Right lobe of liver (tissue), 6 donors: ENCODE measurements at regions not wholly inside any gene's neighbourhood (a gene's known extent, or its start where the extent isn't known, plus 50 kb on each side); places are given as distances from the start of the nearest gene placed in this dataset.

Experiments
- ATAC-seq, 4 donors: fragments of 200-7000 bp; cut with Tn5 transposase; one replicate each; pipeline ENCODE4 v1.9.1; 2020; ENCODE audit warnings: mild to moderate bottlenecking in 4 of 4, moderate library complexity in 4 of 4
- DNase-seq, 3 donors: peaks; one replicate each; pipeline ENCODE4 v3.0.0-alpha.2; 2020
- H3K27ac ChIP-seq, 3 donors: fragments of 200-600 bp; one replicate each; pipeline ENCODE4 v1.8.0; 2022
- H3K27me3 ChIP-seq, 2 donors: fragments of 200-600 bp; one replicate each; pipeline ENCODE4 v1.8.0; 2022
- H3K36me3 ChIP-seq, 4 donors: fragments of 200-600 bp; sonication (generic) in 1 of 4; one replicate each; pipeline versions ENCODE4 v1.5.1 to v1.8.0; 2017 to 2022; ENCODE audit warnings: control low read depth in 1 of 4
- H3K4me1 ChIP-seq, 4 donors: fragments of 200-600 bp; sonication (generic) in 1 of 4; one replicate each; pipeline versions ENCODE4 v1.5.1 to v1.8.0; 2017 to 2022; ENCODE audit warnings: control low read depth in 1 of 4
- H3K4me3 ChIP-seq, 3 donors: fragments of 200-600 bp; one replicate each; pipeline ENCODE4 v1.8.0; 2022
- H3K9me3 ChIP-seq, 4 donors: fragments of 200-600 bp; sonication (generic) in 1 of 4; one replicate each; pipeline versions ENCODE4 v1.5.1 to v1.8.0; 2017 to 2022; ENCODE audit warnings: control low read depth in 1 of 4
- POLR2A ChIP-seq: fragments of 450-650 bp; IDR thresholded peaks from one replicate; pipeline ENCODE4 v1.6.1; 2017; ENCODE audit warnings: antibody characterized with exemption, mild to moderate bottlenecking
- WGBS: methylation state at CpG from one replicate; pipeline ENCODE4 v1.1.6; 2018; ENCODE audit warnings: low coverage, low lambda C conversion rate; ENCODE audit not compliant: insufficient coverage; ENCODE audit errors: missing lambda C conversion rate; 5-methylcytosine and 5-hydroxymethylcytosine counted together
- intact Hi-C, 2 donors: fragments of 100-400 bp; cut with DNase I; formaldehyde crosslinking; loops; one replicate each; pipeline versions ENCODE4 v1.11.2 to v1.14.1; 2022
- TF ChIP-seq, protein P1 (sequence below), 4 donors: fragments of 200-600 bp in 3 of 4; fragments of 450-650 bp in 1 of 4; IDR thresholded peaks; one replicate each; pipeline versions ENCODE4 v1.5.1 to v1.8.0; 2016 to 2022; ENCODE audit warnings: antibody characterized with exemption in 4 of 4, mild to moderate bottlenecking in 2 of 4
- donor health status: DM: no; HTN: yes; CAD: no.
- donor health status: DM: no; HTN: no; CAD: no.
- donor health status: DM: no; HTN: no; CAD: no.
- donor health status: DM: no; HTN: yes; CAD: no.
- donor health status: DM: no; HTN: yes; CAD: no.

DNA sequence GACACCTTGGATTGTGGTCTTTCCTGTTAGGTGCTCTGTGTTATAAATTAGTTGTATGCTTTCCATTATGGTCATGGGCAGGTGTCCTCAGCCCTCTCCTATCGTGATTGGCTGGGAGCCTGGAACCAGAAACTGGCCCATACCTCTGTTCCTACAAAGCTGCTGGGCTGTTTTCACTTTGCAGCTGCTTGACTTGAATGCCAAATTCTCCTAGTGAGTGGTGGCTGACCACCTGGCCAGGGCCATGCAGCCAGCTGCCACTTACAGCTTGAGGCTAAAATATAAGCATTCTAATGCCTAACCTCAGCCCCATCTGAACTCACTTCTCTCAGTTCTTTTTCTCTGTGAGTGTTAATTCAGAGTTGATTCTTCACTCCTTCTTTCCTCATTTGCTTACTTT lies 239.3 kb upstream of the GBE1 start:
- intact Hi-C loops = no loop called here
- ATAC-seq (no peak), DNase-seq (no peak)
- no peaks in the 10 kb centered on the region for H3K9me3 ChIP-seq
- WGBS = 67% methylated on average over 1 of the region's 1 CpG
- H3K4me1 ChIP-seq = peaks cover 0 to 5% (median 0%) of the 10 kb centered on the region in 4 donors
- H3K4me3 ChIP-seq = no peak overlapping the region
- no peaks in the 10 kb centered on the region for H3K36me3 ChIP-seq
- H3K27ac ChIP-seq = no peak overlapping the region
- TF ChIP-seq POLR2A = no peak
- TF ChIP-seq, protein P1, sequence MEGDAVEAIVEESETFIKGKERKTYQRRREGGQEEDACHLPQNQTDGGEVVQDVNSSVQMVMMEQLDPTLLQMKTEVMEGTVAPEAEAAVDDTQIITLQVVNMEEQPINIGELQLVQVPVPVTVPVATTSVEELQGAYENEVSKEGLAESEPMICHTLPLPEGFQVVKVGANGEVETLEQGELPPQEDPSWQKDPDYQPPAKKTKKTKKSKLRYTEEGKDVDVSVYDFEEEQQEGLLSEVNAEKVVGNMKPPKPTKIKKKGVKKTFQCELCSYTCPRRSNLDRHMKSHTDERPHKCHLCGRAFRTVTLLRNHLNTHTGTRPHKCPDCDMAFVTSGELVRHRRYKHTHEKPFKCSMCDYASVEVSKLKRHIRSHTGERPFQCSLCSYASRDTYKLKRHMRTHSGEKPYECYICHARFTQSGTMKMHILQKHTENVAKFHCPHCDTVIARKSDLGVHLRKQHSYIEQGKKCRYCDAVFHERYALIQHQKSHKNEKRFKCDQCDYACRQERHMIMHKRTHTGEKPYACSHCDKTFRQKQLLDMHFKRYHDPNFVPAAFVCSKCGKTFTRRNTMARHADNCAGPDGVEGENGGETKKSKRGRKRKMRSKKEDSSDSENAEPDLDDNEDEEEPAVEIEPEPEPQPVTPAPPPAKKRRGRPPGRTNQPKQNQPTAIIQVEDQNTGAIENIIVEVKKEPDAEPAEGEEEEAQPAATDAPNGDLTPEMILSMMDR (IDR thresholded peaks at IDR 0.05) = no peak
- no peaks in the 10 kb centered on the region for H3K27me3 ChIP-seq

DNA sequence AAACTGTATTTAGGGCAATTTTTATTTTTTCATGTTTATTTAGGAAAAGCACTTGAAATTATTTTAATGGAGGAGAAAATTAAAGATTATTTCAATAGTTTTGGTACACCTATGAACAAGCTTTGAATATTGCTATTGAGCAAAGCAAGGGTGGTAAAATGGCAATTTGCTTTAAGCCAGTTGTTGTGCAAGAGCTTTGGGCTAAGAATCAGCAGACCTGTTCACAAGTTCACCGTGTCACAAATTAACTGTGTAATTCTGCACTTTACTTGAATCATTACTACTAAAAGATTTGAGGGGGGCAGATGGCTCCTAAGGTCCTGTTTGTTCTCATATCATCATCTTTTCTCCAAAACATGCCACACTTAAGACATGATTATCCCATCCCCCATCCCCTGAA lies 238.9 kb upstream of the GBE1 start:
- DNase-seq = no peak
- intact Hi-C loops = no loop called here
- Histone ChIP-seq H3K4me3 (no peak overlapping the region), H3K36me3 (no peaks in the 10 kb centered on the region), H3K27ac (no peak overlapping the region), H3K4me1 (peaks cover 0 to 5% (median 0%) of the 10 kb centered on the region in 4 donors), H3K27me3 (no peaks in the 10 kb centered on the region), H3K9me3 (no peaks in the 10 kb centered on the region)
- peak in 2 of 4 donors; percentile 38 to 52 for ATAC-seq
- no peak for TF ChIP-seq POLR2A
- TF ChIP-seq, protein P1 (IDR thresholded peaks at IDR 0.05) = no peak
- WGBS = 30% methylated on average over 1 of the region's 1 CpG

DNA sequence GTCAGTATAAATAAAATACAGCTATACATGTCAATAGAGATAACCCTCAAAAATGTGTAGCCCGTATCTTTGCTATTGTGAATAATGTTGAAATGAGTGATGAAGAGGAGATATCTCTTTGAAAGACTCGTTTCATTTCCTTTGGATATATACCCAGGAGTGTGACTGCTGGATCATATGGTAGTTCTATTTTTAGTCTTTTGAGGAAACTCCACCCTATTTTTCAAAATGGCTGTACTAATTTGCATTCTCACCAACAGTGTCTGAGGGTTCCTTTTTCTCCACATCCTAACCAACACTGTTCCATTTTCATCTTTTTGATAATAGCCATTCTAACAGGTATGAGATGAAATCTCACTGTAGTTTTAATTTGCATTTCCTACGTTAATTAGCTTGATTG lies 237.5 kb upstream of the GBE1 start:
- Histone ChIP-seq H3K36me3 (no peaks in the 10 kb centered on the region), H3K4me1 (peaks cover 0 to 5% (median 0%) of the 10 kb centered on the region in 4 donors), H3K9me3 (no peaks in the 10 kb centered on the region), H3K4me3 (no peak overlapping the region), H3K27ac (no peak overlapping the region), H3K27me3 (no peaks in the 10 kb centered on the region)
- DNase-seq (no peak), ATAC-seq (no peak)
- WGBS = 57% methylated on average over 3 of the region's 3 CpGs
- TF ChIP-seq, protein P1 (IDR thresholded peaks at IDR 0.05) = no peak
- no peak for TF ChIP-seq POLR2A
- intact Hi-C loops = no loop called here

DNA sequence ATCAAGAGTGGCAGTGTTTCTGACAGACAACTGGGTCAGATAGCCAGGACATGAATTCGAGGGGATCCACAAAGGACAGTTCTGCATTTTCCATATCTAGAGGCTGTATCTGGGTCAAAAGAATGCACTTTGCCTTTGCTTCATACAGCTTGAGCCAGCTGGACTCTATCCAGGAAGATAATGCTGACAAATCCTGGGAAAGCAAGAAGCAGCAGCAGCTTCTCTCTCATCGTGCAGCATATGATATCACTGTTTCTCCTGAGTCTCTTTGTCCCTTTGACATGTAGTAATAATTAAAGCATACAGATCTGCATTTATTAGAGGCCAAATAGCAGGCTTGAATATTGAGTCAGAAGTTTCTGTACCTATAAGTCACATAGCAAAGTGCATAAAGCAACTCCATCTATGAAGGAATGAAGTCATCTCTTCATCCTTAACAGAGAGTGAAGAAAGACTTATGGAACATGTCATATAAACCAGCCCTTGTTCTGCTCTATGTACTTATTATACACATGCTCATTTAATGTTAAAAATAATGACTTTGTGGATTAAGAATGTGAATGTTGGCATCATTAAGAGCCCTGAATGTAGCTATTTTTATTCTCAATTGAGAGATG lies 236.8 kb upstream of the GBE1 start:
- intact Hi-C loops = no loop called here
- 4% methylated on average over 2 of the region's 2 CpGs for WGBS
- H3K27ac ChIP-seq = no peak overlapping the region
- ATAC-seq (peak; percentile 44 to 77 (median 54)), DNase-seq (no peak)
- no peak for TF ChIP-seq POLR2A
- TF ChIP-seq, protein P1 (IDR thresholded peaks at IDR 0.05) = no peak
- peaks cover 0 to 5% (median 0%) of the 10 kb centered on the region in 4 donors for H3K4me1 ChIP-seq
- H3K9me3 ChIP-seq = no peaks in the 10 kb centered on the region
- H3K27me3 ChIP-seq = no peaks in the 10 kb centered on the region
- no peaks in the 10 kb centered on the region for H3K36me3 ChIP-seq
- H3K4me3 ChIP-seq = no peak overlapping the region
